HG03521 (cell line): ENCODE measurements at regions not wholly inside any gene's neighbourhood (a gene's known extent, or its start where the extent isn't known, plus 50 kb on each side); places are given as distances from the start of the nearest gene placed in this dataset.

ENCODE experiments used
- ATAC-seq: cut with Tn5 transposase; IDR thresholded peaks from one replicate; pipeline ENCODE4 v1.9.1; 2021; ENCODE audit warnings: mild to moderate bottlenecking, moderate library complexity; ENCODE audit not compliant: unreplicated experiment

DNA sequence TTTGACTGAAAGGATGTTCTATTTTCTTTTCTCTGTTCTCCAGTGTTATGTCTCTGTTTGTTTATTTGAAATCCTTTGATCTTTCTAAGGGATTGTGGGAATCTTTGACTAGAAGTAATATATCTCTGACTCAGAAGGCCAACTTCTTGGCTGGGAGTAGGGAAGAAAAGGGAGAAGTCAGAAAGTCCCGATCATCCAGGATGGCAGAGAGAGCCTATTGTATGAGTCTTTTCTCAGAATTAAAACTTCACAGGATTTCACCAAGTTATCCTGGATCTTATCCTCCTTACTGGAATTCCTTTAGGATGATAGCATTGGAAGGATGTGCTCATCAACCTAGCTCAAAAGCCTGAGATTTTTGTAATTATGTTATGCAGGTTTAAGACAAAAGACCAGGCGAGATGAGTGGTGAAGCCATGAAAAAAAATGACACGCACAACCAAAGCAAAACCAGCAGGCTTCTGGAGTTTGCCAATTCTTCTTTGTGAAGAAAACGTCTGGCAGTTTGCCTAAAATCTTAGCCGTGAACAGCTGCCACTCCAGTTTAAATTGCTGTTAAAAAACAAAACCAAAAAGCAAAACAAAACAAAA is 383.6 kb upstream of the SMIM21 start:
- ATAC-seq: no peak

- ATAC-seq: no peak
Measured at GRCh38 chr18:75810516-75810915, 383.0 kb upstream of the SMIM21 start.

- ATAC-seq: no peak
Measured at GRCh38 chr18:75809926-75810255, 382.4 kb upstream of the SMIM21 start.

GRCh38 chr18:75809151-75809925 is 381.8 kb upstream of the SMIM21 start:
- ATAC-seq: no peak

- ATAC-seq: no peak
Measured at GRCh38 chr18:75805265-75805664, 377.8 kb upstream of the SMIM21 start.

DNA sequence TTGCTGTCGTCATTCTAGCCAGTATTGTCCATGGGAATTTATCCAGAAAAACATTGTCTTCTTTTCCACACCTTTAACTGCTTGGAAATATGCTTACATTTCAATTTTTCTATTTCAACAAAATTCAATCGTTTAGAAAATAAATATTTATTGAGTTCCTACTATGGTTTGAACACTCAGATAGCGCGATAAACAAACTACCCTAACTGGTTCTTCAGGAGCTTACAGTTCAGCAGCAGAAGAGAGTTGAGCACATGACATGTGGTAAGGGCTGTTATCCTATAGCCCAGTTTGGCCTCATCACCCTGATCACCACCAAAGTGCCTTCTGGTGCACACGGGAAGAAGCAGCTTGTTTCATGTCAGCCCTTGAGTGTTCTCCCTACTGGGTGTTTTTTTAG is 375.2 kb upstream of the SMIM21 start:
- ATAC-seq: no peak

- no peak for ATAC-seq
Measured at GRCh38 chr18:75801178-75801577, 373.7 kb upstream of the SMIM21 start.

DNA sequence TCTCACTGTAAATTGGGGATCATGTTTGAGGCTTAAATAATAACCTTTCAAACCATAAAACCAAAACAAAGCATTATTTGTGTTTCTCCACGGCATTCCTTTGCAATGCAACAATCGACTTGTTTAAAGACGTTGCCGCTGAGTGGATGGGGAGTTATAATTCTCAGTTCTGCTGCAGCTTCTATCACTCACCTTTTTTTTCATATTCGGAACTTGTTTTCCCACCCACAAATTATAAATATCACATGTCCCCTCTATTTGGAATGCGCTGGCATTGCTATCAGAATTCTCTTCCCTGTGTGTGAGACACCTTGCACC is 372.8 kb upstream of the SMIM21 start:
- no peak for ATAC-seq

DNA sequence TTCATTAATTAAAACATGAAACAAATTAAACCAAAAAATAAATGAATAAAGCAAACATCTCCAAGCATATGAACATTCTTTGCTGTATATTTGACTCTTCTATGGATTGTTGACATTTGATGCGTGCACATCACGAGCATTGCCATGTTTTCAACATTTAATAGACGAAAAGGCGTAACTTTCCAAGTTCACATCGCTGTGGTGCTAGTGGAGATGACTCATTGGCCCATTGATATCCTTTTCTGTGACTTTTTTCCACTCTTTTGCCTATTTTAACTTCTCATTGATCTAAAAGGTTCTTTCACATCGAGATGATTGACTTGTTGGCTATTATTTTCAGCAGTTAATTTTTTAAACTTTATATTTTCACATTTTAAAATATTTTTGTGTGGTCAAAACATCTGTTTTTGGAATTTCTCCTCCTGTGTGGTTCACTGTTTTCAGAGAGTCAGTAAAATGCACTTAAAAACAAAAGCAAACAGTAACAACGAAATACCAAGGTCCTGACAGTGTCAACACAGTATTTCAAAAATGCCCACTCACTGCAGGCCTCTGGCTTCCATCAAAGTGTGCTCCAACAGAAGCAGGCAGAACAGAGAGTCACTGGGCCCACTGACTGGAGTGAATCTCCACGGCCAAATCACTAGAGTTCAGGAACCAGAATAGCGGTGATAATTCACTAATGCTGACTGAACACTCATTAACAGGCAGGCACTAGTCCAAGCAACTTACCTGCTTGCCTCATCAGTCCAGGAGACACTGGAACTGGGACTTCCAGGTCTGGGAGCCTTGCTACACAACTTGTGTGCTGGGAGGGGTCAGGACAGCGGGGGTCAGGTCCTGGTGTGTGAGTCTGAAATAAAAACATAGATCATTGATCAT is 372.2 kb upstream of the SMIM21 start:
- ATAC-seq: no peak

DNA sequence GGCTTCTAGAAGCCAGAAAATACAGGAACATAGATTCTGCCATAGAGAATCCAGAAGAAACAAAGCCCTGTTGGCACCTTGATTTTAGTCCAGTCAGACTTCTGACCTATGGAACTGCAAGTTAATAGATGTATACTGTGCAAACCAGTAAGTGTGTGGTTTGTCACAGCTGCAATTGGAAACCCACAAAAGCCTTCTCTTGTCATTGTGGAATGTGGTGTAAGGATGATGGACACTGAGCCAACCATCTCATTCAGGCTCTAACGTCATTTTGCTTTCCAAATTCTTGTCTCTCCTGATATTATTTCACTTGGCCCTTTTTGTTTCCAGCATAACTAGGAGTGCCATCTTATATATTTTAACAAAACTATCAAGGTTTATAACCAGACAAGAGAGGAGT is 369.5 kb upstream of the SMIM21 start:
- no peak for ATAC-seq

DNA sequence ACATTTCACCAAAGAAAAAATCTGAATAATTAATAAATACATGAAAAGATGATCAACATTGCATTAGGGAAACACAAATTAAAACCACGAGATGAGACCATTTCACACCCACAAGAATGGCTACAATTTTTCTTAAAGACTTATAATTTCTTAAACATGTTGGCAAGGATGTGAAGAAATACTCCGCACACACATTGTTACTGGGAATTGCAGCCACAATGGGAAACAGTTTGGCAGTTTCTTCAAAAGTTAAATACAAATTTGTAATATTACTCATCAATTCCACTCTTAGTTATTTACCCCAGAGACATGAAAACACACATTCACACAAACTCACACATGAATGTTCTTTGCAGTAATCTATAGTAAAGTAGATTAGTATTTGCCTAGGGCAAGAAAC is 363.3 kb upstream of the SMIM21 start:
- no peak for ATAC-seq

GRCh38 chr18:75790111-75790510 is 362.6 kb upstream of the SMIM21 start:
- ATAC-seq: no peak

DNA sequence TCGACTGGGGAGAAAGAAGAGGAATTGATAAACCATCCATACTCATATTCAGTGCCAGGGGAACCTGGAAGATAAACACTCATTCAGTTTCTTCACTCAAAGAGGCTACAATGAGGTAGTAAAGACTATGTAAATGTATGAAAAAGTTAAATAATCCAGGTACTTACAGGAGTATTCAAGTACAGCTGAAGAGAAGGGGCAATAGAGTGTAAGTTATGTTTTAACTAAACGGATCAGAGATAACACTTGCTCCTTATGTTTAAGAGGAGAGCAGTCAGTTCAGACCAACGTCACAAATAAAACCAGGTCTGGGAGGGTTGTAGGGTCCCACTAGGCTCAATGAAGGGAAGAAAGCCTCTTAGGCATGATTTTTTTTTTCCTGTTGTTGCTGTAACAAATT is 358.3 kb upstream of the SMIM21 start:
- no peak for ATAC-seq

GRCh38 chr18:75785206-75785605 is 357.7 kb upstream of the SMIM21 start:
- ATAC-seq: no peak

GRCh38 chr18:75784390-75784789 is 356.9 kb upstream of the SMIM21 start:
- no peak for ATAC-seq

GRCh38 chr18:75783566-75784281 is 356.2 kb upstream of the SMIM21 start:
- ATAC-seq: no peak

- no peak for ATAC-seq
Measured at GRCh38 chr18:75782826-75783225, 355.3 kb upstream of the SMIM21 start.

- ATAC-seq: no peak
Measured at GRCh38 chr18:75782204-75782603, 354.7 kb upstream of the SMIM21 start.

DNA sequence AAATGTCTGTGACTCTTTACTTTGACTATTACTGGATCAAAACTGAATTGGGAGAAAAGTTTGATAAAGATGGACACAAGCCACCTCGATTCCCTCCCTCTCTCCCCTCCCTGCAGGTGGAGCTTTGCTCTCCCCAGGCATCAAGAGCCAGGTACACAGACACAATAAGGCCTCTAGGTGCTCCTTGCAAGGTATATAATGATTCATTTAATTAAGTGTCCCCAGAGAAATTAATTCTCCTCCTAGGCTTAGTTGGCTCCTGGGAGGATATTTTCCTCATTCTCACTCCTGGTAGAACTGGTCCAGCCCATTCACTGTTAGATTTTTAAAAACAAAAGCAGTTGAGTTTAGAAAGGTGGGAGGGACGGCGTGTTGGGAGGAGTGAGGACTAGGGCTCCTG is 352.4 kb upstream of the SMIM21 start:
- no peak for ATAC-seq

GRCh38 chr18:75779450-75779849 is 351.9 kb upstream of the SMIM21 start:
- ATAC-seq: no peak

DNA sequence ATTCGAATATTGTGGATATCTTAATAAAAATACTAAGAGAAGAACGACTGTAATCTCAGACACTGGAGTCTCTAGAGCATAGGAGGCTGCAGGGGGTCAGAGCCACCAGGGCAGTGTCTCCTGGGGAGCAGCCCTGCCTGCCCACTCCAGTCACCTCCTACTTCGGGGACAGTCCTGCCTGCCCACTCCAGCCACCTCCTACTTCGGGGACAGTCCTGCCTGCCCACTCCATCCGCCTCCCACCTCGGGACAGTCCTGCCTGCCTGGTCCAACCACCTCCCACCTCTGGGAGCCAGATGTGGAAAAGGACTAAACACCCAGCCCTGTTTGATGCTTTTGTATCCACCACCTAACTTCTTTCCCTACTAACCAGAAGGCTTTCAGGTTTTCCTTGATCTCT is 350.1 kb upstream of the SMIM21 start:
- no peak for ATAC-seq
